ENCODE measurements at regions not wholly inside any gene's neighbourhood (a gene's known extent, or its start where the extent isn't known, plus 50 kb on each side); places are given as distances from the start of the nearest gene placed in this dataset.

DNA sequence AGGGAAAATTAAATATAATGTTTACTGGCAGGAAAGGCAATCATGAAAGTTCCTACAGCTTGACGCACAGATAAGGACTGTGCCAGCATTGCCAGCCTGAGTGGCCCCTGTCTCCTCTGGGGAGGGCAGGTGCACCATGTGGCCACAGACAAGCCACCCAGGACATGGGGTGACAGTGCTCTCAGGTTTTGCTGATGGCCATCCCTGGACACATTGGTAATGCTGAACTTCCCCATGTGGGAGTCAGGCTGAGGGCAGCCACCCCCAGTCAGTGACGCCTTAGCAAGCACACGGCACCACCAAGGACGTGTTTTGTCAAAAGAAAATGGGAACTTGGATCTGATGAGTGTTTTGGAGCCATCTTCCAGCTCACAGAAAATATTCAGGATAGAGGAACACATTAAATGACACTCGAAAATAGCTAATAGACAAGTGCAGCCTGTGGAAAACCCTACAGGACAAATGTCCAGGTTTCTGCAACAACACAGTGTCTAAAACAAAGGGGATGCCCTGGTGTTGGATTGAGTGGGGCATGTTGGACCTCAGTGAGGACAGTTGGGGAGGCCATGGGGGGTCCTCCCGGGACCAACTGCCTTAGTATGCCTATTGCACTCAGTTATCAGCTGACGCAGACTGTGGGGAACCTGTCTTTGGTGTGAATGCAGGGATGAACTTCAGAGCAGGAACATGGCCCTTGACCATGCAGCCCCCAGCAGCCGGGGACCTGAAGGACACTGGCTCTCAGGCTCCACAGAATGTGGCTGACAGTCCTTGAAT, 1450.5 kb downstream of the BRD1 start:
- in situ Hi-C loops (cut with HindIII; ENCODE audit: low pct_unique_long_range_greater_than_20kb, low sequenced_read_pairs) (no loop called here), intact Hi-C loops (cut with micrococcal nuclease; ENCODE audit: unreplicated experiment) (no loop called here)
- TF ChIP-seq TCF7L2 (IDR thresholded peaks at IDR 0.05; ENCODE audit: low read depth, low read length) (no peak), POLR2AphosphoS5 (IDR thresholded peaks at IDR 0.05; ENCODE audit: low read depth, low read length) (no peak), SIN3A (IDR thresholded peaks at IDR 0.05; ENCODE audit: borderline replicate concordance, insufficient read depth, low read depth, low read length) (no peak)
- TF ChIP-seq, protein P1, sequence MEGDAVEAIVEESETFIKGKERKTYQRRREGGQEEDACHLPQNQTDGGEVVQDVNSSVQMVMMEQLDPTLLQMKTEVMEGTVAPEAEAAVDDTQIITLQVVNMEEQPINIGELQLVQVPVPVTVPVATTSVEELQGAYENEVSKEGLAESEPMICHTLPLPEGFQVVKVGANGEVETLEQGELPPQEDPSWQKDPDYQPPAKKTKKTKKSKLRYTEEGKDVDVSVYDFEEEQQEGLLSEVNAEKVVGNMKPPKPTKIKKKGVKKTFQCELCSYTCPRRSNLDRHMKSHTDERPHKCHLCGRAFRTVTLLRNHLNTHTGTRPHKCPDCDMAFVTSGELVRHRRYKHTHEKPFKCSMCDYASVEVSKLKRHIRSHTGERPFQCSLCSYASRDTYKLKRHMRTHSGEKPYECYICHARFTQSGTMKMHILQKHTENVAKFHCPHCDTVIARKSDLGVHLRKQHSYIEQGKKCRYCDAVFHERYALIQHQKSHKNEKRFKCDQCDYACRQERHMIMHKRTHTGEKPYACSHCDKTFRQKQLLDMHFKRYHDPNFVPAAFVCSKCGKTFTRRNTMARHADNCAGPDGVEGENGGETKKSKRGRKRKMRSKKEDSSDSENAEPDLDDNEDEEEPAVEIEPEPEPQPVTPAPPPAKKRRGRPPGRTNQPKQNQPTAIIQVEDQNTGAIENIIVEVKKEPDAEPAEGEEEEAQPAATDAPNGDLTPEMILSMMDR (IDR thresholded peaks at IDR 0.05), result no peak
- TF ChIP-seq, protein P2, sequence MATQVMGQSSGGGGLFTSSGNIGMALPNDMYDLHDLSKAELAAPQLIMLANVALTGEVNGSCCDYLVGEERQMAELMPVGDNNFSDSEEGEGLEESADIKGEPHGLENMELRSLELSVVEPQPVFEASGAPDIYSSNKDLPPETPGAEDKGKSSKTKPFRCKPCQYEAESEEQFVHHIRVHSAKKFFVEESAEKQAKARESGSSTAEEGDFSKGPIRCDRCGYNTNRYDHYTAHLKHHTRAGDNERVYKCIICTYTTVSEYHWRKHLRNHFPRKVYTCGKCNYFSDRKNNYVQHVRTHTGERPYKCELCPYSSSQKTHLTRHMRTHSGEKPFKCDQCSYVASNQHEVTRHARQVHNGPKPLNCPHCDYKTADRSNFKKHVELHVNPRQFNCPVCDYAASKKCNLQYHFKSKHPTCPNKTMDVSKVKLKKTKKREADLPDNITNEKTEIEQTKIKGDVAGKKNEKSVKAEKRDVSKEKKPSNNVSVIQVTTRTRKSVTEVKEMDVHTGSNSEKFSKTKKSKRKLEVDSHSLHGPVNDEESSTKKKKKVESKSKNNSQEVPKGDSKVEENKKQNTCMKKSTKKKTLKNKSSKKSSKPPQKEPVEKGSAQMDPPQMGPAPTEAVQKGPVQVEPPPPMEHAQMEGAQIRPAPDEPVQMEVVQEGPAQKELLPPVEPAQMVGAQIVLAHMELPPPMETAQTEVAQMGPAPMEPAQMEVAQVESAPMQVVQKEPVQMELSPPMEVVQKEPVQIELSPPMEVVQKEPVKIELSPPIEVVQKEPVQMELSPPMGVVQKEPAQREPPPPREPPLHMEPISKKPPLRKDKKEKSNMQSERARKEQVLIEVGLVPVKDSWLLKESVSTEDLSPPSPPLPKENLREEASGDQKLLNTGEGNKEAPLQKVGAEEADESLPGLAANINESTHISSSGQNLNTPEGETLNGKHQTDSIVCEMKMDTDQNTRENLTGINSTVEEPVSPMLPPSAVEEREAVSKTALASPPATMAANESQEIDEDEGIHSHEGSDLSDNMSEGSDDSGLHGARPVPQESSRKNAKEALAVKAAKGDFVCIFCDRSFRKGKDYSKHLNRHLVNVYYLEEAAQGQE (IDR thresholded peaks at IDR 0.05; ENCODE audit: insufficient read depth in 1 of 2, low read depth in 2 of 2, low read length in 1 of 2), result no peak
- no TSS peak for BruUV-seq (replicated peaks)
- DNase-seq (ENCODE audit: low read depth, low spot score) (no peak), ATAC-seq (no peak)
- H3K36me3 ChIP-seq (ENCODE audit: control insufficient read depth, insufficient read depth, low read length), result no peaks in the 10 kb centered on the region
- H3K4me3 ChIP-seq (ENCODE audit: low read depth in 2 of 2, low read length in 2 of 2), result no peak overlapping the region
- H3K9me3 ChIP-seq (ENCODE audit: control insufficient read depth, insufficient read depth, low read depth, low read length), result no peaks in the 10 kb centered on the region
- no peaks in the 10 kb centered on the region for H3K4me1 ChIP-seq (ENCODE audit: control insufficient read depth, insufficient read depth, low read length)
- H3K27ac ChIP-seq (ENCODE audit: low read length), result no peak overlapping the region
- no peaks in the 10 kb centered on the region; the same call in 1 of the 2 replicates for H3K27me3 ChIP-seq (ENCODE audit: control insufficient read depth, insufficient read depth, low read length)
- POLR2A ChIA-PET, result no interaction called here
- CTCF ChIA-PET, result no interaction called here

DNA sequence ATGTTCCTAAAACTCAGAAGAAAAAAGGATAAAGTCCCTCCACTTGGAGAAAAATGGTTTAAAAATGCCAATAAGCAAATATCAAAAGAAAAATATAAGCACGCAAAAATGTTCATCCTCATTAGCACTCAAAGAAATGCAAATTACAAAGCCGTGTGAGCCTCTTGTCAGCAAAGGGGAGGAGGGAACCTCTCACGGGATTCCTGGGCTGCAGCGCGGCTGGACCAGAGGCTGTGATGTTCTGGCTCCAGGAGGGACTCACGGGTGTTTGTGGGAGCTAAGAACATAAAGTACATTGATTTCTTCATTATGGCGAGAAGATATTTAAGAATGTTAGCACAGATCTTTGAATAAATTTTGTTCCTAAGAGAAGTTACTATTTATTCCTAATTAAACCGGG, 1451.2 kb downstream of the BRD1 start:
- intact Hi-C loops (cut with micrococcal nuclease; ENCODE audit: unreplicated experiment), result no loop called here
- BruUV-seq (replicated peaks), result no TSS peak
- H3K9me3 ChIP-seq (ENCODE audit: control insufficient read depth, insufficient read depth, low read depth, low read length), result no peaks in the 10 kb centered on the region
- no peak for TF ChIP-seq POLR2AphosphoS5 (IDR thresholded peaks at IDR 0.05; ENCODE audit: low read depth, low read length)
- TF ChIP-seq, protein P2 (IDR thresholded peaks at IDR 0.05; ENCODE audit: insufficient read depth in 1 of 2, low read depth in 2 of 2, low read length in 1 of 2), result no peak
- TF ChIP-seq, protein P1 (IDR thresholded peaks at IDR 0.05), result no peak
- TF ChIP-seq SIN3A (IDR thresholded peaks at IDR 0.05; ENCODE audit: borderline replicate concordance, insufficient read depth, low read depth, low read length), result no peak
- no peak for TF ChIP-seq TCF7L2 (IDR thresholded peaks at IDR 0.05; ENCODE audit: low read depth, low read length)
- CTCF ChIA-PET, result no interaction called here
- no peak for DNase-seq (ENCODE audit: low read depth, low spot score)
- POLR2A ChIA-PET, result no interaction called here
- no peak overlapping the region for H3K4me3 ChIP-seq (ENCODE audit: low read depth in 2 of 2, low read length in 2 of 2)
- H3K4me1 ChIP-seq (ENCODE audit: control insufficient read depth, insufficient read depth, low read length), result no peaks in the 10 kb centered on the region
- no peaks in the 10 kb centered on the region for H3K36me3 ChIP-seq (ENCODE audit: control insufficient read depth, insufficient read depth, low read length)
- in situ Hi-C loops (cut with HindIII; ENCODE audit: low pct_unique_long_range_greater_than_20kb, low sequenced_read_pairs), result no loop called here
- H3K27ac ChIP-seq (ENCODE audit: low read length), result no peak overlapping the region
- ATAC-seq, result no peak
- no peaks in the 10 kb centered on the region; the same call in 1 of the 2 replicates for H3K27me3 ChIP-seq (ENCODE audit: control insufficient read depth, insufficient read depth, low read length)

Data from Panc1 (cell line).